HCT116 (cell line): ENCODE measurements at regions not wholly inside any gene's neighbourhood (a gene's known extent, or its start where the extent isn't known, plus 50 kb on each side); places are given as distances from the start of the nearest gene placed in this dataset.

Experiments
- ATAC-seq: fragments of 200-7000 bp; cut with Tn5 transposase; 2 replicates; pipeline ENCODE4 v1.9.1; 2020; ENCODE audit warnings: mild to moderate bottlenecking, moderate library complexity
- BruUV-seq: library from RNA; stranded (reverse); fragments of 400-500 nt; replicated peaks from 2 replicates; lab custom pipeline; 2021; lab: Mats Ljungman, UMichigan
- CTCF ChIA-PET: fragments of 300-600 bp; sonication (Branson Sonifier 250); formaldehyde crosslinking; loops from one replicate; lab custom pipeline; 2021; ENCODE audit warnings: antibody characterized with exemption; lab: Charles Lee
- POLR2A ChIA-PET: fragments of 300-600, 350-600 bp; sonication (Branson Sonifier 250); formaldehyde crosslinking; loops from one replicate; lab custom pipeline; 2021; ENCODE audit warnings: antibody characterized with exemption; lab: Charles Lee
- RAD21 ChIA-PET, 2 experiments: fragments of 300-600 bp; sonication (Branson Sonifier 250); formaldehyde crosslinking; loops; one replicate each; lab custom pipeline; 2023; ENCODE audit warnings: low total read pairs in 2 of 2; ENCODE audit not compliant: uncharacterized antibody in 2 of 2, unreplicated experiment in 2 of 2, low non-redundant PET in 1 of 2; lab: Charles Lee
- DNase-seq: peaks from one replicate; pipeline ENCODE4 v3.0.0-alpha.2; 2010; ENCODE audit warnings: low read depth, low spot score
- H2AFZ ChIP-seq: fragments of 200-600 bp; shearing (Covaris generic), sonication (generic); 2 replicates; pipeline ENCODE4 v1.6.1; 2017; ENCODE audit warnings: low read depth, mixed run types, mixed read lengths, antibody characterized with exemption, low read length; ENCODE audit not compliant: poor library complexity, severe bottlenecking
- H3K27ac ChIP-seq: 2 replicates; pipeline ENCODE4 v1.5.1; 2012; ENCODE audit warnings: low read depth, low read length
- H3K27me3 ChIP-seq: fragments of 200-600 bp; sonication (generic); 2 replicates; pipeline ENCODE4 v1.6.1; 2016; ENCODE audit warnings: mixed run types, low read length, mixed read lengths; ENCODE audit not compliant: insufficient read depth
- H3K36me3 ChIP-seq, 2 experiments: fragments of 200-500 bp in 1 of 2; fragments of 200-600 bp in 1 of 2; sonication (Bioruptor generic) in 1 of 2; sonication (generic) in 1 of 2; 2 replicates each; pipeline versions ENCODE4 v1.5.1 to v1.6.1; 2014 to 2016; ENCODE audit warnings: low read length in 2 of 2, inconsistent platforms in 1 of 2, mixed read lengths in 1 of 2, mixed run types in 1 of 2; ENCODE audit not compliant: insufficient read depth in 2 of 2, control insufficient read depth in 1 of 2
- H3K4me1 ChIP-seq, 2 experiments: fragments of 200-600 bp in 1 of 2; sonication (generic) in 1 of 2; 2 replicates each; pipeline versions ENCODE4 v1.5.1 to v1.6.1; 2012 to 2017; ENCODE audit warnings: low read length in 2 of 2, inconsistent platforms in 1 of 2, mild to moderate bottlenecking in 1 of 2, mixed read lengths in 1 of 2, mixed run types in 1 of 2, moderate library complexity in 1 of 2; ENCODE audit not compliant: insufficient read depth in 2 of 2, control insufficient read depth in 1 of 2
- H3K4me2 ChIP-seq: fragments of 200-600 bp; sonication (generic); 2 replicates; pipeline ENCODE4 v1.6.1; 2017; ENCODE audit warnings: mixed run types, low read length, mixed read lengths
- H3K4me3 ChIP-seq, 2 experiments: fragments of 200-600 bp in 1 of 2; sonication (generic) in 1 of 2; replicated peaks in 1 of 2; 2 replicates each; pipeline ENCODE4 v1.5.1; 2011 to 2016; ENCODE audit warnings: low read length in 2 of 2, control low read depth in 1 of 2, low read depth in 1 of 2, mild to moderate bottlenecking in 1 of 2, mixed read lengths in 1 of 2, mixed run types in 1 of 2
- H3K79me2 ChIP-seq: fragments of 200-600 bp; sonication (generic); 2 replicates; pipeline ENCODE4 v1.6.1; 2017; ENCODE audit warnings: mild to moderate bottlenecking, mixed run types, low read length, moderate library complexity, mixed read lengths; ENCODE audit not compliant: insufficient read depth
- H3K9ac ChIP-seq: fragments of 200-600 bp; sonication (generic); 2 replicates; pipeline ENCODE4 v1.6.1; 2016; ENCODE audit warnings: low read length, mixed read lengths
- H3K9me2 ChIP-seq: fragments of 200-600 bp; sonication (generic), shearing (Covaris generic); 2 replicates; pipeline ENCODE4 v1.6.1; 2017; ENCODE audit warnings: mixed run types, mild to moderate bottlenecking, moderate library complexity; ENCODE audit not compliant: insufficient read depth
- H3K9me3 ChIP-seq, 2 experiments: fragments of 200-500 bp in 1 of 2; fragments of 200-600 bp in 1 of 2; sonication (Bioruptor generic) in 1 of 2; sonication (generic) in 1 of 2; 2 replicates each; pipeline ENCODE4 v1.6.1; 2014 to 2017; ENCODE audit warnings: low read length in 2 of 2, mixed read lengths in 2 of 2, inconsistent platforms in 1 of 2, low read depth in 1 of 2, mild to moderate bottlenecking in 1 of 2, mixed run types in 1 of 2, moderate library complexity in 1 of 2; ENCODE audit not compliant: control insufficient read depth in 1 of 2, insufficient read depth in 1 of 2
- H4K20me1 ChIP-seq: fragments of 200-600 bp; sonication (generic), shearing (Covaris generic); 2 replicates; pipeline ENCODE4 v1.6.1; 2017; ENCODE audit warnings: mixed run types, mild to moderate bottlenecking, moderate library complexity; ENCODE audit not compliant: insufficient read depth
- EGR1 ChIP-seq: IDR thresholded peaks from 2 replicates; pipeline ENCODE4 v1.6.1; 2012; ENCODE audit warnings: low read depth
- ELF1 ChIP-seq: IDR thresholded peaks from 2 replicates; pipeline ENCODE4 v1.6.1; 2012; ENCODE audit warnings: low read depth, borderline replicate concordance
- EZH2phosphoT487 ChIP-seq: fragments of 200-600 bp; IDR thresholded peaks from 2 replicates; pipeline ENCODE4 v1.6.1; 2018; ENCODE audit warnings: antibody characterized with exemption, borderline replicate concordance
- JUND ChIP-seq: IDR thresholded peaks from 2 replicates; pipeline ENCODE4 v1.6.1; 2012
- POLR2A ChIP-seq: IDR thresholded peaks from 2 replicates; pipeline ENCODE4 v1.7.0; 2011; ENCODE audit warnings: borderline replicate concordance; ENCODE audit not compliant: insufficient read depth, insufficient read length; ENCODE audit errors: extremely low read depth
- RAD21 ChIP-seq: IDR thresholded peaks from 2 replicates; pipeline ENCODE4 v1.6.1; 2012; ENCODE audit warnings: low read depth, mild to moderate bottlenecking
- SIN3A ChIP-seq: IDR thresholded peaks from 2 replicates; pipeline ENCODE4 v1.6.1; 2012; ENCODE audit warnings: low read depth
- YY1 ChIP-seq: IDR thresholded peaks from 2 replicates; pipeline ENCODE4 v1.6.1; 2011; ENCODE audit warnings: low read length, low read depth, moderate library complexity, mild to moderate bottlenecking; ENCODE audit not compliant: insufficient replicate concordance; ENCODE audit errors: extremely low read depth
- ZFX ChIP-seq: fragments of 450-650 bp; IDR thresholded peaks from 2 replicates; pipeline ENCODE4 v1.6.1; 2017
- intact Hi-C: fragments of 100-400 bp; cut with micrococcal nuclease; formaldehyde crosslinking; loops from 2 replicates; pipeline ENCODE4 v1.10.0; 2022
- TF ChIP-seq, protein P1 (sequence below), 3 experiments: fragments of 200-600 bp in 1 of 3; sonication (generic) in 1 of 3; IDR thresholded peaks in 2 of 3; conservative IDR thresholded peaks in 1 of 3; 2 replicates each; pipeline ENCODE4 v1.5.1; 2012 to 2017; ENCODE audit warnings: low read depth in 2 of 3, low read length in 2 of 3, antibody characterized with exemption in 1 of 3, borderline replicate concordance in 1 of 3, control low read depth in 1 of 3, mild to moderate bottlenecking in 1 of 3, mixed read lengths in 1 of 3, mixed run types in 1 of 3, moderate library complexity in 1 of 3; ENCODE audit not compliant: insufficient read depth in 1 of 3
- TF ChIP-seq, protein P2 (sequence below): IDR thresholded peaks from 2 replicates; pipeline ENCODE4 v1.6.1; 2012
- TF ChIP-seq, protein P3 (sequence below): IDR thresholded peaks from 2 replicates; pipeline ENCODE4 v1.6.1; 2012; ENCODE audit warnings: low read depth

DNA sequence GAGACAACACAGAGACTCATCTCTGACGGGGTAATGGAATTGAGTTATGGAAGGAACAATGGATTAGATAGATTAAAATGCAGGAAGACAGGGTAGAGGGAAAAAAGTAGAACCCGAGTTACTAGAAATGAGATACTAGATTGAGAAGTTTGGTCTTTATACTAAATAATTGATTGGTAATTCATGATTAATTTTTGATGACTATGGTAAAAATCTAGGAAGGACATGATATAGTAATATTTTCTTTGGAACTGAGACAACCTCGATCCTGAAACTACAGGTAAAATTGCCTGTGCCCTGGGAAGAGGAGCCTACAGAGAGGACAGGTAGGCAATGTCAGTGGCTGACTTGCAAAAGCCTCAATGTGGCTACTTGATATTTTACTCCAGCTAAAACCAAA is 188.4 kb upstream of the GPC6 start:
- no TSS peak for BruUV-seq
- no peaks in the 10 kb centered on the region for H3K4me1 ChIP-seq
- no peak overlapping the region for H3K27ac ChIP-seq
- RAD21 ChIA-PET = no interaction called here
- intact Hi-C loops = no loop called here
- POLR2A ChIA-PET = no interaction called here
- H4K20me1 ChIP-seq = no peaks in the 10 kb centered on the region
- H3K36me3 ChIP-seq = no peaks in the 10 kb centered on the region
- H2AFZ ChIP-seq = no peak overlapping the region
- DNase-seq (no peak), ATAC-seq (no peak)
- H3K9me2 ChIP-seq = no peaks in the 10 kb centered on the region
- H3K9ac ChIP-seq = no peak overlapping the region
- no peak overlapping the region for H3K4me3 ChIP-seq
- H3K9me3 ChIP-seq = peaks cover 4 to 9% of the 10 kb centered on the region in 2 experiments; a peak in 2 of 4 replicates
- H3K4me2 ChIP-seq = no peak overlapping the region
- H3K79me2 ChIP-seq = no peaks in the 10 kb centered on the region
- H3K27me3 ChIP-seq = no peaks in the 10 kb centered on the region
- CTCF ChIA-PET = no interaction called here
- TF ChIP-seq YY1 (no peak), POLR2A (no peak), EZH2phosphoT487 (no peak), RAD21 (no peak), EGR1 (no peak), ZFX (no peak)
- TF ChIP-seq, protein P1, sequence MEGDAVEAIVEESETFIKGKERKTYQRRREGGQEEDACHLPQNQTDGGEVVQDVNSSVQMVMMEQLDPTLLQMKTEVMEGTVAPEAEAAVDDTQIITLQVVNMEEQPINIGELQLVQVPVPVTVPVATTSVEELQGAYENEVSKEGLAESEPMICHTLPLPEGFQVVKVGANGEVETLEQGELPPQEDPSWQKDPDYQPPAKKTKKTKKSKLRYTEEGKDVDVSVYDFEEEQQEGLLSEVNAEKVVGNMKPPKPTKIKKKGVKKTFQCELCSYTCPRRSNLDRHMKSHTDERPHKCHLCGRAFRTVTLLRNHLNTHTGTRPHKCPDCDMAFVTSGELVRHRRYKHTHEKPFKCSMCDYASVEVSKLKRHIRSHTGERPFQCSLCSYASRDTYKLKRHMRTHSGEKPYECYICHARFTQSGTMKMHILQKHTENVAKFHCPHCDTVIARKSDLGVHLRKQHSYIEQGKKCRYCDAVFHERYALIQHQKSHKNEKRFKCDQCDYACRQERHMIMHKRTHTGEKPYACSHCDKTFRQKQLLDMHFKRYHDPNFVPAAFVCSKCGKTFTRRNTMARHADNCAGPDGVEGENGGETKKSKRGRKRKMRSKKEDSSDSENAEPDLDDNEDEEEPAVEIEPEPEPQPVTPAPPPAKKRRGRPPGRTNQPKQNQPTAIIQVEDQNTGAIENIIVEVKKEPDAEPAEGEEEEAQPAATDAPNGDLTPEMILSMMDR (IDR thresholded peaks at IDR 0.05 in 2 of 3, conservative IDR thresholded peaks at IDR 0.05 in 1 of 3; ENCODE audit: borderline replicate concordance in 1 of 3, insufficient read depth in 1 of 3, low read depth in 2 of 3, low read length in 2 of 3) = no peak
- TF ChIP-seq, all 23 proteins: peak for 0

DNA sequence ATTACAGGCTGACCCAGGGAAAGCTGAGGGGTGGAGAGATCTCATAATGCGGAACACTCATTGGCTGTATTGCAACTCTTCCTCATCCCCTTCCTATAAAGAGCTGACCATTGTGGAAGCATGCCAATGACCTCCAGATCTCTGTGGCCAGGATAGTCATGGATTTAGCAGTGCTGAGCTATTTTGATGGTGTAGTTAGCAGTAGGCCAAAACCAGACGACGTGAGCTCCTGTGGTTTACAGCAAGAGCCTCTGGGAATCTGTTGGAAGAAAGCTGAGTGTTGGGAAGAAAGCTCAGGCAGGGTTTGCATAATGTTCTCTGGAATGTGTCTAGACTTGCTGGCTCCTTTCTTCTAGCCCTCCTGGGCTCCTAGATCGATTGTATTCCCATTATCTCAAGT is 187.5 kb upstream of the GPC6 start:
- H2AFZ ChIP-seq = no peak overlapping the region
- H3K79me2 ChIP-seq = no peaks in the 10 kb centered on the region
- H3K9me2 ChIP-seq = no peaks in the 10 kb centered on the region
- H3K9ac ChIP-seq = no peak overlapping the region
- peaks cover 4 to 9% of the 10 kb centered on the region in 2 experiments; a peak in 2 of 4 replicates for H3K9me3 ChIP-seq
- ATAC-seq (no peak), DNase-seq (no peak)
- H3K27ac ChIP-seq = no peak overlapping the region
- ChIA-PET POLR2A (no interaction called here), CTCF (no interaction called here), RAD21 (no interaction called here)
- no peaks in the 10 kb centered on the region for H3K27me3 ChIP-seq
- BruUV-seq = no TSS peak
- no peaks in the 10 kb centered on the region for H4K20me1 ChIP-seq
- no peaks in the 10 kb centered on the region for H3K36me3 ChIP-seq
- TF ChIP-seq RAD21 = no peak
- TF ChIP-seq ZFX = no peak
- TF ChIP-seq, protein P2, sequence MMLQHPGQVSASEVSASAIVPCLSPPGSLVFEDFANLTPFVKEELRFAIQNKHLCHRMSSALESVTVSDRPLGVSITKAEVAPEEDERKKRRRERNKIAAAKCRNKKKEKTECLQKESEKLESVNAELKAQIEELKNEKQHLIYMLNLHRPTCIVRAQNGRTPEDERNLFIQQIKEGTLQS = no peak
- TF ChIP-seq, protein P3, sequence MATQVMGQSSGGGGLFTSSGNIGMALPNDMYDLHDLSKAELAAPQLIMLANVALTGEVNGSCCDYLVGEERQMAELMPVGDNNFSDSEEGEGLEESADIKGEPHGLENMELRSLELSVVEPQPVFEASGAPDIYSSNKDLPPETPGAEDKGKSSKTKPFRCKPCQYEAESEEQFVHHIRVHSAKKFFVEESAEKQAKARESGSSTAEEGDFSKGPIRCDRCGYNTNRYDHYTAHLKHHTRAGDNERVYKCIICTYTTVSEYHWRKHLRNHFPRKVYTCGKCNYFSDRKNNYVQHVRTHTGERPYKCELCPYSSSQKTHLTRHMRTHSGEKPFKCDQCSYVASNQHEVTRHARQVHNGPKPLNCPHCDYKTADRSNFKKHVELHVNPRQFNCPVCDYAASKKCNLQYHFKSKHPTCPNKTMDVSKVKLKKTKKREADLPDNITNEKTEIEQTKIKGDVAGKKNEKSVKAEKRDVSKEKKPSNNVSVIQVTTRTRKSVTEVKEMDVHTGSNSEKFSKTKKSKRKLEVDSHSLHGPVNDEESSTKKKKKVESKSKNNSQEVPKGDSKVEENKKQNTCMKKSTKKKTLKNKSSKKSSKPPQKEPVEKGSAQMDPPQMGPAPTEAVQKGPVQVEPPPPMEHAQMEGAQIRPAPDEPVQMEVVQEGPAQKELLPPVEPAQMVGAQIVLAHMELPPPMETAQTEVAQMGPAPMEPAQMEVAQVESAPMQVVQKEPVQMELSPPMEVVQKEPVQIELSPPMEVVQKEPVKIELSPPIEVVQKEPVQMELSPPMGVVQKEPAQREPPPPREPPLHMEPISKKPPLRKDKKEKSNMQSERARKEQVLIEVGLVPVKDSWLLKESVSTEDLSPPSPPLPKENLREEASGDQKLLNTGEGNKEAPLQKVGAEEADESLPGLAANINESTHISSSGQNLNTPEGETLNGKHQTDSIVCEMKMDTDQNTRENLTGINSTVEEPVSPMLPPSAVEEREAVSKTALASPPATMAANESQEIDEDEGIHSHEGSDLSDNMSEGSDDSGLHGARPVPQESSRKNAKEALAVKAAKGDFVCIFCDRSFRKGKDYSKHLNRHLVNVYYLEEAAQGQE = no peak
- TF ChIP-seq EGR1 = no peak
- TF ChIP-seq SIN3A = no peak
- no peak for TF ChIP-seq YY1
- TF ChIP-seq ELF1 = no peak
- no peak for TF ChIP-seq JUND
- TF ChIP-seq EZH2phosphoT487 = no peak
- no peaks in the 10 kb centered on the region for H3K4me1 ChIP-seq
- H3K4me3 ChIP-seq = no peak overlapping the region
- intact Hi-C loops = no loop called here
- no peak overlapping the region for H3K4me2 ChIP-seq
